ENCODE measurements at regions not wholly inside any gene's neighbourhood (a gene's known extent, or its start where the extent isn't known, plus 50 kb on each side); places are given as distances from the start of the nearest gene placed in this dataset.

DNA sequence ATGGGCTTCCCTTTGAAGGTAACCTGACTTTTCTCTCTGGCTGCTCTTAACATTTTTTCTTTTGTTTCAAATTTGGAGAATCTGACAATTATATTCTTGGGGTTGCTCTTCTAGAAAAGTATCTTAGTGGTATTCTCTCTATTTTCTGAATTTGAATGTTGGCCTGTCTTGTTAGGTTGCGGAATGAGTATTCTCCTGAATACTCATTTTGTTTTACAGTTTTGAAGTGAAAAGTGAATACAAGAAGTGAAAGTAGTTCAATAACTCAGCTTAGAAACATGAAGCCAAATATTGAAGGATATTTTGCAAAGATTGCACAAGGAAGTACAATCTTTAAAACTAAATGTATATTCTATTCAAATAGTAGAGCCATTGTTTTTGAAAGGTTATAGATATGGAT is 120.2 kb upstream of the MAP3K4 start:
- TF ChIP-seq HNF4G (IDR thresholded peaks at IDR 0.05): no peak
- no peak for TF ChIP-seq REST (IDR thresholded peaks at IDR 0.05)
- TF ChIP-seq GABPA (IDR thresholded peaks at IDR 0.05 in 1 of 2, conservative IDR thresholded peaks at IDR 0.05 in 1 of 2): no peak
- TF ChIP-seq RAD21 (IDR thresholded peaks at IDR 0.05): no peak
- TF ChIP-seq, protein P1, sequence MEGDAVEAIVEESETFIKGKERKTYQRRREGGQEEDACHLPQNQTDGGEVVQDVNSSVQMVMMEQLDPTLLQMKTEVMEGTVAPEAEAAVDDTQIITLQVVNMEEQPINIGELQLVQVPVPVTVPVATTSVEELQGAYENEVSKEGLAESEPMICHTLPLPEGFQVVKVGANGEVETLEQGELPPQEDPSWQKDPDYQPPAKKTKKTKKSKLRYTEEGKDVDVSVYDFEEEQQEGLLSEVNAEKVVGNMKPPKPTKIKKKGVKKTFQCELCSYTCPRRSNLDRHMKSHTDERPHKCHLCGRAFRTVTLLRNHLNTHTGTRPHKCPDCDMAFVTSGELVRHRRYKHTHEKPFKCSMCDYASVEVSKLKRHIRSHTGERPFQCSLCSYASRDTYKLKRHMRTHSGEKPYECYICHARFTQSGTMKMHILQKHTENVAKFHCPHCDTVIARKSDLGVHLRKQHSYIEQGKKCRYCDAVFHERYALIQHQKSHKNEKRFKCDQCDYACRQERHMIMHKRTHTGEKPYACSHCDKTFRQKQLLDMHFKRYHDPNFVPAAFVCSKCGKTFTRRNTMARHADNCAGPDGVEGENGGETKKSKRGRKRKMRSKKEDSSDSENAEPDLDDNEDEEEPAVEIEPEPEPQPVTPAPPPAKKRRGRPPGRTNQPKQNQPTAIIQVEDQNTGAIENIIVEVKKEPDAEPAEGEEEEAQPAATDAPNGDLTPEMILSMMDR (IDR thresholded peaks at IDR 0.05; ENCODE audit: low read depth, low read length, missing input control): no peak
- no peak for TF ChIP-seq TAF1 (conservative IDR thresholded peaks at IDR 0.05)
- TF ChIP-seq, protein P2, sequence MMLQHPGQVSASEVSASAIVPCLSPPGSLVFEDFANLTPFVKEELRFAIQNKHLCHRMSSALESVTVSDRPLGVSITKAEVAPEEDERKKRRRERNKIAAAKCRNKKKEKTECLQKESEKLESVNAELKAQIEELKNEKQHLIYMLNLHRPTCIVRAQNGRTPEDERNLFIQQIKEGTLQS (IDR thresholded peaks at IDR 0.05): no peak
- TF ChIP-seq YY1 (IDR thresholded peaks at IDR 0.05): no peak
- TF ChIP-seq EGR1 (IDR thresholded peaks at IDR 0.05; ENCODE audit: low read depth in 2 of 2): no peak
